ENCODE measurements at regions not wholly inside any gene's neighbourhood (a gene's known extent, or its start where the extent isn't known, plus 50 kb on each side); places are given as distances from the start of the nearest gene placed in this dataset.

GRCh38 chr5:52523701-52524100, 264.0 kb upstream of the ITGA1 start:
- TF ChIP-seq CTCF (IDR thresholded peaks at IDR 0.05; ENCODE audit: low read length) (no peak), EZH2 (optimal IDR thresholded peaks at IDR 0.05; ENCODE audit: low read depth, low read length) (no peak), EZH2phosphoT487 (IDR thresholded peaks at IDR 0.05; ENCODE audit: low read length) (no peak)
